ENCODE measurements at regions not wholly inside any gene's neighbourhood (a gene's known extent, or its start where the extent isn't known, plus 50 kb on each side); places are given as distances from the start of the nearest gene placed in this dataset.

DNA sequence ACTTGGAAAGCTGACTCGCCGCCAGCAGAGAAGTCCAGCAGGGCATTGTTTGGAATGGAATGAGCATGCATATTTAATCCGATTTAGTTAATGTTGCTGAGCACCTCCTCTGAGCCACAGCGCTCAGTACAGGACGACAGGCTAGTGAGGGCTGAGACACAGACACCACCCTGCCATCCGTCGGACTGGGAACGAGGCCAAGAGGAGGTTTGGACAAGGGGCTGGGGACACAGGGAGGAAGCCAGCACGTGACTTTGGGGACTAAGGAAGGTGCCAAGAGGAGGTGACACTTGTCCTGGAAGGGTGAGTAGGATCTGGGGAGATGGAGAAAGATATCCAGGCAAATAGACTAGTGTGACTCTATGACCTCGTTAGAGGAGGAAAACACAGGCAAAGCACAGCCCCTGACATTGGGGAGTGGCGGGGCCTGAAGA, 152.5 kb upstream of the ECI2 start:
- H3K4me1 ChIP-seq (ENCODE audit: insufficient read depth, low read length, severe bottlenecking) = no peaks in the 10 kb centered on the region
- no peak overlapping the region for H3K9ac ChIP-seq (ENCODE audit: low read length)
- no peaks in the 10 kb centered on the region for H3K9me2 ChIP-seq (ENCODE audit: low read depth, low read length)
- H3K4me2 ChIP-seq (ENCODE audit: low read length) = no peak overlapping the region
- no peak overlapping the region for H3K4me3 ChIP-seq (ENCODE audit: low read depth, low read length, poor library complexity, severe bottlenecking)
- H3K79me2 ChIP-seq (ENCODE audit: insufficient read depth, low read length) = no peaks in the 10 kb centered on the region
- TF ChIP-seq EZH2 (IDR thresholded peaks at IDR 0.05; ENCODE audit: borderline replicate concordance, low read length) = no peak
- TF ChIP-seq, protein P1, sequence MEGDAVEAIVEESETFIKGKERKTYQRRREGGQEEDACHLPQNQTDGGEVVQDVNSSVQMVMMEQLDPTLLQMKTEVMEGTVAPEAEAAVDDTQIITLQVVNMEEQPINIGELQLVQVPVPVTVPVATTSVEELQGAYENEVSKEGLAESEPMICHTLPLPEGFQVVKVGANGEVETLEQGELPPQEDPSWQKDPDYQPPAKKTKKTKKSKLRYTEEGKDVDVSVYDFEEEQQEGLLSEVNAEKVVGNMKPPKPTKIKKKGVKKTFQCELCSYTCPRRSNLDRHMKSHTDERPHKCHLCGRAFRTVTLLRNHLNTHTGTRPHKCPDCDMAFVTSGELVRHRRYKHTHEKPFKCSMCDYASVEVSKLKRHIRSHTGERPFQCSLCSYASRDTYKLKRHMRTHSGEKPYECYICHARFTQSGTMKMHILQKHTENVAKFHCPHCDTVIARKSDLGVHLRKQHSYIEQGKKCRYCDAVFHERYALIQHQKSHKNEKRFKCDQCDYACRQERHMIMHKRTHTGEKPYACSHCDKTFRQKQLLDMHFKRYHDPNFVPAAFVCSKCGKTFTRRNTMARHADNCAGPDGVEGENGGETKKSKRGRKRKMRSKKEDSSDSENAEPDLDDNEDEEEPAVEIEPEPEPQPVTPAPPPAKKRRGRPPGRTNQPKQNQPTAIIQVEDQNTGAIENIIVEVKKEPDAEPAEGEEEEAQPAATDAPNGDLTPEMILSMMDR (IDR thresholded peaks at IDR 0.05; ENCODE audit: low read length) = no peak
- no peaks in the 10 kb centered on the region for H4K20me1 ChIP-seq (ENCODE audit: insufficient read depth, low read length)
- H3K27me3 ChIP-seq (ENCODE audit: insufficient read depth, low read length) = no peaks in the 10 kb centered on the region
- no peaks in the 10 kb centered on the region for H3K36me3 ChIP-seq (ENCODE audit: insufficient read depth, low read length)
- H3K27ac ChIP-seq (ENCODE audit: low read depth, low read length, poor library complexity, severe bottlenecking) = no peak overlapping the region
- no peaks in the 10 kb centered on the region for H3K9me3 ChIP-seq (ENCODE audit: low read length)
- H2AFZ ChIP-seq (ENCODE audit: low read length) = no peak overlapping the region
- no peaks in the 10 kb centered on the region for H3F3A ChIP-seq (ENCODE audit: insufficient read depth, low read length)

DNA sequence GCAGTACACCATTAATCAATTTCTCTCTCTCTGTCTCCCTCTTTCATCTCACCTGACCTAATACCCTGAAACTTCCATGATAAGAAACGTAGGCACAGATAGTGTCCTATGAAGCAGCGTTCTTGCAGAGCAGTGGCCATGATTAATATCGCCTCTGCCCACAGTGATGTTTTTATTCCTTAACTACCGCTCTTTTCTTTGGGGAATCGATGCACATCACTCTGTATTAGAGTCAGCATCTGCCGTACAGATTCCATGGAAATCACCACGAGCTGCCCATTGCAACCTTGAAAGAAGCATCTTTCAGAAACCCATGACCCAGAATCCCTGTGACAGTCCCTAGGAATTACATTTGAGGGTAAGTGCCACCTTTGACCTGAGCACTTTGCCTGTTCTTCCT, 152.0 kb upstream of the ECI2 start:
- no peaks in the 10 kb centered on the region for H3K79me2 ChIP-seq (ENCODE audit: insufficient read depth, low read length)
- H3K4me3 ChIP-seq (ENCODE audit: low read depth, low read length, poor library complexity, severe bottlenecking) = no peak overlapping the region
- no peak overlapping the region for H3K4me2 ChIP-seq (ENCODE audit: low read length)
- TF ChIP-seq, protein P1 (IDR thresholded peaks at IDR 0.05; ENCODE audit: low read length) = no peak
- TF ChIP-seq EZH2 (IDR thresholded peaks at IDR 0.05; ENCODE audit: borderline replicate concordance, low read length) = no peak
- H3K27ac ChIP-seq (ENCODE audit: low read depth, low read length, poor library complexity, severe bottlenecking) = no peak overlapping the region
- no peak overlapping the region for H3K9ac ChIP-seq (ENCODE audit: low read length)
- H3K9me2 ChIP-seq (ENCODE audit: low read depth, low read length) = no peaks in the 10 kb centered on the region
- no peaks in the 10 kb centered on the region for H3K36me3 ChIP-seq (ENCODE audit: insufficient read depth, low read length)
- H3K9me3 ChIP-seq (ENCODE audit: low read length) = no peaks in the 10 kb centered on the region
- H3K4me1 ChIP-seq (ENCODE audit: insufficient read depth, low read length, severe bottlenecking) = no peaks in the 10 kb centered on the region
- no peaks in the 10 kb centered on the region for H4K20me1 ChIP-seq (ENCODE audit: insufficient read depth, low read length)
- H3F3A ChIP-seq (ENCODE audit: insufficient read depth, low read length) = no peaks in the 10 kb centered on the region
- no peaks in the 10 kb centered on the region for H3K27me3 ChIP-seq (ENCODE audit: insufficient read depth, low read length)
- no peak overlapping the region for H2AFZ ChIP-seq (ENCODE audit: low read length)

- Histone ChIP-seq H3K4me3 (ENCODE audit: low read depth, low read length, poor library complexity, severe bottlenecking) (no peak overlapping the region), H3K36me3 (ENCODE audit: insufficient read depth, low read length) (no peaks in the 10 kb centered on the region), H3K9me2 (ENCODE audit: low read depth, low read length) (no peaks in the 10 kb centered on the region), H3K27me3 (ENCODE audit: insufficient read depth, low read length) (no peaks in the 10 kb centered on the region), H3K27ac (ENCODE audit: low read depth, low read length, poor library complexity, severe bottlenecking) (no peak overlapping the region), H3K9ac (ENCODE audit: low read length) (no peak overlapping the region), H3K9me3 (ENCODE audit: low read length) (no peaks in the 10 kb centered on the region), H3K79me2 (ENCODE audit: insufficient read depth, low read length) (no peaks in the 10 kb centered on the region), H3F3A (ENCODE audit: insufficient read depth, low read length) (no peaks in the 10 kb centered on the region), H3K4me1 (ENCODE audit: insufficient read depth, low read length, severe bottlenecking) (no peaks in the 10 kb centered on the region), H2AFZ (ENCODE audit: low read length) (no peak overlapping the region), H3K4me2 (ENCODE audit: low read length) (no peak overlapping the region), H4K20me1 (ENCODE audit: insufficient read depth, low read length) (no peaks in the 10 kb centered on the region)
- TF ChIP-seq, protein P1 (IDR thresholded peaks at IDR 0.05; ENCODE audit: low read length) = no peak
- no peak for TF ChIP-seq EZH2 (IDR thresholded peaks at IDR 0.05; ENCODE audit: borderline replicate concordance, low read length)
These were observed 147.6 kb upstream of the ECI2 start for GRCh38 chr6:4282926-4283325.

Data from OCI-LY1 (cell line).